ENCODE measurements at regions not wholly inside any gene's neighbourhood (a gene's known extent, or its start where the extent isn't known, plus 50 kb on each side); places are given as distances from the start of the nearest gene placed in this dataset.

GRCh38 chr14:88929656-88930436, 105.4 kb downstream of the TTC8 start:
- Histone ChIP-seq H3K27me3 (ENCODE audit: control insufficient read depth in 2 of 2, insufficient read depth in 2 of 2, low read length in 2 of 2) (no peaks in the 10 kb centered on the region), H3K9ac (ENCODE audit: low read depth in 1 of 2, low read length in 2 of 2) (no peak overlapping the region), H3K4me3 (ENCODE audit: low read length in 2 of 2) (no peak overlapping the region)

GRCh38 chr14:88931321-88932110, 107.1 kb downstream of the TTC8 start:
- Histone ChIP-seq H3K4me1 (ENCODE audit: control insufficient read depth in 2 of 2, insufficient read depth in 2 of 2, low read length in 2 of 2) (no peaks in the 10 kb centered on the region), H3K27ac (ENCODE audit: low read depth in 2 of 2, low read length in 2 of 2) (no peak overlapping the region), H3K36me3 (ENCODE audit: control insufficient read depth in 2 of 2, insufficient read depth in 2 of 2, low read length in 2 of 2) (no peaks in the 10 kb centered on the region), H3K9ac (ENCODE audit: low read depth in 1 of 2, low read length in 2 of 2) (no peak overlapping the region), H3K9me3 (ENCODE audit: control insufficient read depth in 2 of 2, low read length in 2 of 2) (no peaks in the 10 kb centered on the region), H3K4me3 (ENCODE audit: low read length in 2 of 2) (no peak overlapping the region), H3K27me3 (ENCODE audit: control insufficient read depth in 2 of 2, insufficient read depth in 2 of 2, low read length in 2 of 2) (no peaks in the 10 kb centered on the region)

More at GRCh38 chr14:88929656-88930436, 105.4 kb downstream of the TTC8 start:
- no peak overlapping the region for H3K27ac ChIP-seq (ENCODE audit: low read depth in 2 of 2, low read length in 2 of 2)
- no peaks in the 10 kb centered on the region for H3K9me3 ChIP-seq (ENCODE audit: control insufficient read depth in 2 of 2, low read length in 2 of 2)
- no peaks in the 10 kb centered on the region for H3K36me3 ChIP-seq (ENCODE audit: control insufficient read depth in 2 of 2, insufficient read depth in 2 of 2, low read length in 2 of 2)
- no peaks in the 10 kb centered on the region for H3K4me1 ChIP-seq (ENCODE audit: control insufficient read depth in 2 of 2, insufficient read depth in 2 of 2, low read length in 2 of 2)

GRCh38 chr14:88933191-88933590, 108.7 kb downstream of the TTC8 start:
- no peaks in the 10 kb centered on the region for H3K36me3 ChIP-seq (ENCODE audit: control insufficient read depth in 2 of 2, insufficient read depth in 2 of 2, low read length in 2 of 2)

GRCh38 chr14:88934351-88934806, 109.9 kb downstream of the TTC8 start:
- Histone ChIP-seq H3K4me1 (ENCODE audit: control insufficient read depth in 2 of 2, insufficient read depth in 2 of 2, low read length in 2 of 2) (no peaks in the 10 kb centered on the region), H3K27ac (ENCODE audit: low read depth in 2 of 2, low read length in 2 of 2) (no peak overlapping the region), H3K36me3 (ENCODE audit: control insufficient read depth in 2 of 2, insufficient read depth in 2 of 2, low read length in 2 of 2) (no peaks in the 10 kb centered on the region), H3K9ac (ENCODE audit: low read depth in 1 of 2, low read length in 2 of 2) (no peak overlapping the region), H3K9me3 (ENCODE audit: control insufficient read depth in 2 of 2, low read length in 2 of 2) (no peaks in the 10 kb centered on the region), H3K4me3 (ENCODE audit: low read length in 2 of 2) (no peak overlapping the region), H3K27me3 (ENCODE audit: control insufficient read depth in 2 of 2, insufficient read depth in 2 of 2, low read length in 2 of 2) (no peaks in the 10 kb centered on the region)

More at GRCh38 chr14:88933191-88933590, 108.7 kb downstream of the TTC8 start:
- no peak overlapping the region for H3K27ac ChIP-seq (ENCODE audit: low read depth in 2 of 2, low read length in 2 of 2)
- H3K4me3 ChIP-seq (ENCODE audit: low read length in 2 of 2): no peak overlapping the region
- H3K4me1 ChIP-seq (ENCODE audit: control insufficient read depth in 2 of 2, insufficient read depth in 2 of 2, low read length in 2 of 2): no peaks in the 10 kb centered on the region
- no peaks in the 10 kb centered on the region for H3K27me3 ChIP-seq (ENCODE audit: control insufficient read depth in 2 of 2, insufficient read depth in 2 of 2, low read length in 2 of 2)
- H3K9ac ChIP-seq (ENCODE audit: low read depth in 1 of 2, low read length in 2 of 2): no peak overlapping the region
- no peaks in the 10 kb centered on the region for H3K9me3 ChIP-seq (ENCODE audit: control insufficient read depth in 2 of 2, low read length in 2 of 2)

- H3K9me3 ChIP-seq (ENCODE audit: control insufficient read depth in 2 of 2, low read length in 2 of 2): no peaks in the 10 kb centered on the region
- H3K27ac ChIP-seq (ENCODE audit: low read depth in 2 of 2, low read length in 2 of 2): no peak overlapping the region
- no peak overlapping the region for H3K4me3 ChIP-seq (ENCODE audit: low read length in 2 of 2)
- H3K36me3 ChIP-seq (ENCODE audit: control insufficient read depth in 2 of 2, insufficient read depth in 2 of 2, low read length in 2 of 2): no peaks in the 10 kb centered on the region
- H3K4me1 ChIP-seq (ENCODE audit: control insufficient read depth in 2 of 2, insufficient read depth in 2 of 2, low read length in 2 of 2): no peaks in the 10 kb centered on the region
- H3K27me3 ChIP-seq (ENCODE audit: control insufficient read depth in 2 of 2, insufficient read depth in 2 of 2, low read length in 2 of 2): no peaks in the 10 kb centered on the region
- no peak overlapping the region for H3K9ac ChIP-seq (ENCODE audit: low read depth in 1 of 2, low read length in 2 of 2)
Measured at GRCh38 chr14:88935083-88935482, 110.6 kb downstream of the TTC8 start.

- Histone ChIP-seq H3K9me3 (ENCODE audit: control insufficient read depth in 2 of 2, low read length in 2 of 2) (no peaks in the 10 kb centered on the region), H3K4me3 (ENCODE audit: low read length in 2 of 2) (no peak overlapping the region), H3K4me1 (ENCODE audit: control insufficient read depth in 2 of 2, insufficient read depth in 2 of 2, low read length in 2 of 2) (no peaks in the 10 kb centered on the region), H3K27ac (ENCODE audit: low read depth in 2 of 2, low read length in 2 of 2) (no peak overlapping the region), H3K36me3 (ENCODE audit: control insufficient read depth in 2 of 2, insufficient read depth in 2 of 2, low read length in 2 of 2) (no peaks in the 10 kb centered on the region), H3K9ac (ENCODE audit: low read depth in 1 of 2, low read length in 2 of 2) (no peak overlapping the region), H3K27me3 (ENCODE audit: control insufficient read depth in 2 of 2, insufficient read depth in 2 of 2, low read length in 2 of 2) (no peaks in the 10 kb centered on the region)
Measured at GRCh38 chr14:88937706-88938105, 113.3 kb downstream of the TTC8 start.

GRCh38 chr14:88940671-88941070, 116.2 kb downstream of the TTC8 start:
- no peaks in the 10 kb centered on the region for H3K27me3 ChIP-seq (ENCODE audit: control insufficient read depth in 2 of 2, insufficient read depth in 2 of 2, low read length in 2 of 2)

GRCh38 chr14:88941414-88941813, 117.0 kb downstream of the TTC8 start:
- Histone ChIP-seq H3K4me1 (ENCODE audit: control insufficient read depth in 2 of 2, insufficient read depth in 2 of 2, low read length in 2 of 2) (no peaks in the 10 kb centered on the region), H3K9ac (ENCODE audit: low read depth in 1 of 2, low read length in 2 of 2) (no peak overlapping the region), H3K27ac (ENCODE audit: low read depth in 2 of 2, low read length in 2 of 2) (no peak overlapping the region), H3K27me3 (ENCODE audit: control insufficient read depth in 2 of 2, insufficient read depth in 2 of 2, low read length in 2 of 2) (no peaks in the 10 kb centered on the region), H3K36me3 (ENCODE audit: control insufficient read depth in 2 of 2, insufficient read depth in 2 of 2, low read length in 2 of 2) (no peaks in the 10 kb centered on the region), H3K4me3 (ENCODE audit: low read length in 2 of 2) (no peak overlapping the region), H3K9me3 (ENCODE audit: control insufficient read depth in 2 of 2, low read length in 2 of 2) (no peaks in the 10 kb centered on the region)

More at GRCh38 chr14:88940671-88941070, 116.2 kb downstream of the TTC8 start:
- Histone ChIP-seq H3K9me3 (ENCODE audit: control insufficient read depth in 2 of 2, low read length in 2 of 2) (no peaks in the 10 kb centered on the region), H3K27ac (ENCODE audit: low read depth in 2 of 2, low read length in 2 of 2) (no peak overlapping the region), H3K4me3 (ENCODE audit: low read length in 2 of 2) (no peak overlapping the region), H3K36me3 (ENCODE audit: control insufficient read depth in 2 of 2, insufficient read depth in 2 of 2, low read length in 2 of 2) (no peaks in the 10 kb centered on the region), H3K9ac (ENCODE audit: low read depth in 1 of 2, low read length in 2 of 2) (no peak overlapping the region), H3K4me1 (ENCODE audit: control insufficient read depth in 2 of 2, insufficient read depth in 2 of 2, low read length in 2 of 2) (no peaks in the 10 kb centered on the region)

GRCh38 chr14:88947646-88948598, 123.5 kb downstream of the TTC8 start:
- no peak overlapping the region for H3K9ac ChIP-seq (ENCODE audit: low read depth in 1 of 2, low read length in 2 of 2)
- no peak overlapping the region for H3K4me3 ChIP-seq (ENCODE audit: low read length in 2 of 2)
- no peak overlapping the region for H3K27ac ChIP-seq (ENCODE audit: low read depth in 2 of 2, low read length in 2 of 2)
- no peaks in the 10 kb centered on the region for H3K36me3 ChIP-seq (ENCODE audit: control insufficient read depth in 2 of 2, insufficient read depth in 2 of 2, low read length in 2 of 2)
- no peaks in the 10 kb centered on the region for H3K27me3 ChIP-seq (ENCODE audit: control insufficient read depth in 2 of 2, insufficient read depth in 2 of 2, low read length in 2 of 2)
- no peaks in the 10 kb centered on the region for H3K4me1 ChIP-seq (ENCODE audit: control insufficient read depth in 2 of 2, insufficient read depth in 2 of 2, low read length in 2 of 2)
- peaks cover 0 to 3% of the 10 kb centered on the region in 2 donors for H3K9me3 ChIP-seq (ENCODE audit: control insufficient read depth in 2 of 2, low read length in 2 of 2)

Measured in mucosa of rectum (tissue), 2 donors.